ENCODE measurements at regions not wholly inside any gene's neighbourhood (a gene's known extent, or its start where the extent isn't known, plus 50 kb on each side); places are given as distances from the start of the nearest gene placed in this dataset.

GRCh38 chr13:68066879-68067513, 836.9 kb upstream of the PCDH9 start:
- intact Hi-C loops (cut with DNase I; ENCODE audit: low total_unique reads): no loop called here
- no peak for DNase-seq
- Histone ChIP-seq H3K27ac (no peak overlapping the region), H3K4me1 (no peaks in the 10 kb centered on the region), H3K9me3 (peaks cover 0 to under 1% (median 0%) of the 10 kb centered on the region in 8 donors), H3K36me3 (no peaks in the 10 kb centered on the region), H3K4me3 (no peak overlapping the region), H3K27me3 (replicated peaks in 1 of 7) (no peaks in the 10 kb centered on the region)
- no peak for TF ChIP-seq POLR2A (IDR thresholded peaks at IDR 0.05)
- TF ChIP-seq CTCF (IDR thresholded peaks at IDR 0.05 in 8 of 11, conservative IDR thresholded peaks at IDR 0.05 in 3 of 11): no peak
- 56 to 68% (median 64%) methylated on average over 2 of the region's 2 CpGs for WGBS, 5 donors

GRCh38 chr13:68064001-68064770, 834.0 kb upstream of the PCDH9 start:
- 19 to 43% (median 38%) methylated on average over 4 of the region's 4 CpGs for WGBS, 5 donors
- no peak for DNase-seq
- Histone ChIP-seq H3K4me3 (no peak overlapping the region), H3K4me1 (no peaks in the 10 kb centered on the region), H3K27ac (no peak overlapping the region), H3K9me3 (no peaks in the 10 kb centered on the region), H3K27me3 (replicated peaks in 1 of 7) (no peaks in the 10 kb centered on the region), H3K36me3 (no peaks in the 10 kb centered on the region)
- intact Hi-C loops (cut with DNase I; ENCODE audit: low total_unique reads): no loop called here
- no peak for TF ChIP-seq POLR2A (IDR thresholded peaks at IDR 0.05)
- TF ChIP-seq CTCF (IDR thresholded peaks at IDR 0.05 in 8 of 11, conservative IDR thresholded peaks at IDR 0.05 in 3 of 11): no peak
- no peak for TF ChIP-seq POLR2AphosphoS5 (IDR thresholded peaks at IDR 0.05)

- no peak for TF ChIP-seq CTCF (IDR thresholded peaks at IDR 0.05 in 8 of 11, conservative IDR thresholded peaks at IDR 0.05 in 3 of 11)
- no peak for TF ChIP-seq POLR2AphosphoS5 (IDR thresholded peaks at IDR 0.05)
- TF ChIP-seq POLR2A (IDR thresholded peaks at IDR 0.05): no peak
- intact Hi-C loops (cut with DNase I; ENCODE audit: low total_unique reads): no loop called here
- 77 to 96% (median 93%) methylated on average over 1 of the region's 1 CpG for WGBS, 5 donors
- Histone ChIP-seq H3K27me3 (replicated peaks in 1 of 7) (no peaks in the 10 kb centered on the region), H3K4me1 (no peaks in the 10 kb centered on the region), H3K4me3 (no peak overlapping the region), H3K36me3 (no peaks in the 10 kb centered on the region), H3K9me3 (no peaks in the 10 kb centered on the region), H3K27ac (no peak overlapping the region)
- no peak for DNase-seq
These were observed 833.0 kb upstream of the PCDH9 start for GRCh38 chr13:68063181-68063580.

GRCh38 chr13:68057836-68058235, 827.7 kb upstream of the PCDH9 start:
- no peak for TF ChIP-seq POLR2AphosphoS5 (IDR thresholded peaks at IDR 0.05)
- DNase-seq: no peak
- intact Hi-C loops (cut with DNase I; ENCODE audit: low total_unique reads): no loop called here
- Histone ChIP-seq H3K27ac (no peak overlapping the region), H3K4me3 (no peak overlapping the region), H3K4me1 (no peaks in the 10 kb centered on the region), H3K9me3 (peaks cover 0 to 28% (median 7%) of the 10 kb centered on the region in 8 donors), H3K36me3 (no peaks in the 10 kb centered on the region), H3K27me3 (replicated peaks in 1 of 7) (no peaks in the 10 kb centered on the region)

All from spleen (tissue), 11 donors.